GM23338 (cell line): ENCODE measurements at regions not wholly inside any gene's neighbourhood (a gene's known extent, or its start where the extent isn't known, plus 50 kb on each side); places are given as distances from the start of the nearest gene placed in this dataset.

Experiments
- ATAC-seq: fragments of 200-7000 bp; cut with Tn5 transposase; 3 replicates; pipeline ENCODE4 v1.9.1; 2020
- DNase-seq: peaks from one replicate; pipeline ENCODE4 v3.0.0-alpha.2; 2015; ENCODE audit warnings: low spot score
- H2AFZ ChIP-seq: fragments of 200-600 bp; sonication (generic); 2 replicates; pipeline ENCODE4 v1.8.0; 2016; ENCODE audit warnings: antibody characterized with exemption, mild to moderate bottlenecking, moderate library complexity
- H3F3A ChIP-seq: fragments of 200-600 bp; sonication (generic); replicated peaks from 2 replicates; pipeline ENCODE4 v1.8.0; 2017; ENCODE audit warnings: antibody characterized with exemption, mixed run types, low read depth
- H3K27ac ChIP-seq: fragments of 200-600 bp; sonication (generic); 2 replicates; pipeline ENCODE4 v1.6.1; 2016; ENCODE audit warnings: low read depth
- H3K27me3 ChIP-seq: fragments of 200-600 bp; sonication (generic); 2 replicates; pipeline ENCODE4 v1.8.0; 2016; ENCODE audit warnings: mild to moderate bottlenecking, mixed run types, moderate library complexity; ENCODE audit not compliant: insufficient read depth
- H3K36me3 ChIP-seq: fragments of 200-600 bp; sonication (generic); 2 replicates; pipeline ENCODE4 v1.8.0; 2016; ENCODE audit warnings: mild to moderate bottlenecking; ENCODE audit not compliant: insufficient read depth
- H3K4me1 ChIP-seq: fragments of 200-600 bp; sonication (generic); 2 replicates; pipeline ENCODE4 v1.8.0; 2016; ENCODE audit warnings: mild to moderate bottlenecking, moderate library complexity; ENCODE audit not compliant: insufficient read depth
- H3K4me2 ChIP-seq: fragments of 200-600 bp; sonication (generic); 2 replicates; pipeline ENCODE4 v1.7.1; 2017; ENCODE audit warnings: mixed run types
- H3K4me3 ChIP-seq: fragments of 200-600 bp; sonication (generic); 2 replicates; pipeline ENCODE4 v1.6.1; 2016; ENCODE audit warnings: mixed run types
- H3K79me2 ChIP-seq: fragments of 200-600 bp; sonication (generic); replicated peaks from 2 replicates; pipeline ENCODE4 v1.8.0; 2017; ENCODE audit warnings: mild to moderate bottlenecking; ENCODE audit not compliant: insufficient read depth
- H3K9me2 ChIP-seq: fragments of 200-600 bp; sonication (generic); 2 replicates; pipeline ENCODE4 v1.8.0; 2017; ENCODE audit not compliant: insufficient read depth
- H4K20me1 ChIP-seq: fragments of 200-600 bp; sonication (generic); replicated peaks from 2 replicates; pipeline ENCODE4 v1.8.0; 2017; ENCODE audit warnings: mild to moderate bottlenecking; ENCODE audit not compliant: insufficient read depth
- H3K27ac Mint-ChIP-seq: 2 replicates; pipeline ENCODE4 v1.8.0; 2020; ENCODE audit warnings: inconsistent platforms, mild to moderate bottlenecking, moderate library complexity, mixed read lengths
- H3K27me3 Mint-ChIP-seq: 3 replicates; pipeline ENCODE4 v1.8.0; 2022; ENCODE audit warnings: low read depth, mild to moderate bottlenecking, moderate library complexity, mixed read lengths, inconsistent platforms; ENCODE audit not compliant: insufficient read depth, poor library complexity
- H3K36me3 Mint-ChIP-seq: 3 replicates; pipeline ENCODE4 v1.8.0; 2021; ENCODE audit warnings: low read depth, mild to moderate bottlenecking, inconsistent platforms, moderate library complexity, mixed read lengths
- H3K4me1 Mint-ChIP-seq: 3 replicates; pipeline ENCODE4 v1.8.0; 2020; ENCODE audit warnings: mild to moderate bottlenecking, inconsistent platforms, mixed read lengths
- H3K4me3 Mint-ChIP-seq: 3 replicates; pipeline ENCODE4 v1.8.0; 2021; ENCODE audit warnings: moderate library complexity, mild to moderate bottlenecking, inconsistent platforms, mixed read lengths
- H3K9me3 Mint-ChIP-seq: 3 replicates; pipeline ENCODE4 v1.8.0; 2020; ENCODE audit warnings: moderate library complexity, mild to moderate bottlenecking, inconsistent platforms, mixed read lengths
- CREB1 ChIP-seq: fragments of 250-450 bp; sonication (Bioruptor Pico); IDR thresholded peaks from 2 replicates; pipeline ENCODE4 v1.5.0; 2020; ENCODE audit warnings: low read depth, mild to moderate bottlenecking, moderate library complexity
- EZH2 ChIP-seq: fragments of 200-600 bp; sonication (generic); IDR thresholded peaks from one replicate; pipeline ENCODE4 v1.8.0; 2017; ENCODE audit warnings: antibody characterized with exemption, mild to moderate bottlenecking, low read depth; ENCODE audit not compliant: unreplicated experiment
- EZH2phosphoT487 ChIP-seq: fragments of 200-600 bp; sonication (generic); IDR thresholded peaks from one replicate; pipeline ENCODE4 v1.8.1; 2018; ENCODE audit warnings: antibody characterized with exemption; ENCODE audit not compliant: unreplicated experiment
- JUNB ChIP-seq: IDR thresholded peaks from one replicate; pipeline ENCODE4 v1.6.1; 2016; ENCODE audit warnings: antibody characterized with exemption; ENCODE audit not compliant: unreplicated experiment
- NANOG ChIP-seq: IDR thresholded peaks from 2 replicates; pipeline ENCODE4 v1.6.1; 2016; ENCODE audit warnings: antibody characterized with exemption, borderline replicate concordance
- POLR2AphosphoS5 ChIP-seq: IDR thresholded peaks from 2 replicates; pipeline ENCODE4 v1.6.1; 2016; ENCODE audit warnings: antibody characterized with exemption, low read depth
- STAT1 ChIP-seq: IDR thresholded peaks from one replicate; pipeline ENCODE4 v1.6.1; 2016; ENCODE audit warnings: antibody characterized with exemption; ENCODE audit not compliant: unreplicated experiment
- ZNF114 ChIP-seq: fragments of 250-450 bp; sonication (Bioruptor Pico); IDR thresholded peaks from 2 replicates; pipeline ENCODE4 v1.5.0; 2020; ENCODE audit warnings: mild to moderate bottlenecking, moderate library complexity
- ZNF331 ChIP-seq: fragments of 250-450 bp; sonication (Bioruptor Pico); IDR thresholded peaks from 2 replicates; pipeline ENCODE4 v1.5.0; 2020; ENCODE audit warnings: low read depth, mild to moderate bottlenecking, moderate library complexity
- TF ChIP-seq, protein P1 (sequence below): IDR thresholded peaks from one replicate; pipeline ENCODE4 v1.6.1; 2018; ENCODE audit warnings: antibody characterized with exemption; ENCODE audit not compliant: unreplicated experiment
- TF ChIP-seq, protein P2 (sequence below): fragments of 250-450 bp; sonication (Bioruptor Pico); IDR thresholded peaks from 2 replicates; pipeline ENCODE4 v1.5.0; 2020; ENCODE audit warnings: mild to moderate bottlenecking, moderate library complexity
- TF ChIP-seq, protein P3 (sequence below), 2 experiments: fragments of 200-600 bp in 1 of 2; sonication (generic) in 1 of 2; conservative IDR thresholded peaks; 2 replicates each; pipeline versions ENCODE4 v1.5.1 to v1.6.1; 2016 to 2017; ENCODE audit warnings: antibody characterized with exemption in 2 of 2, low read depth in 2 of 2, mild to moderate bottlenecking in 2 of 2, moderate library complexity in 1 of 2
- TF ChIP-seq, protein P4 (sequence below): IDR thresholded peaks from 2 replicates; pipeline ENCODE4 v1.6.1; 2016; ENCODE audit warnings: antibody characterized with exemption

DNA sequence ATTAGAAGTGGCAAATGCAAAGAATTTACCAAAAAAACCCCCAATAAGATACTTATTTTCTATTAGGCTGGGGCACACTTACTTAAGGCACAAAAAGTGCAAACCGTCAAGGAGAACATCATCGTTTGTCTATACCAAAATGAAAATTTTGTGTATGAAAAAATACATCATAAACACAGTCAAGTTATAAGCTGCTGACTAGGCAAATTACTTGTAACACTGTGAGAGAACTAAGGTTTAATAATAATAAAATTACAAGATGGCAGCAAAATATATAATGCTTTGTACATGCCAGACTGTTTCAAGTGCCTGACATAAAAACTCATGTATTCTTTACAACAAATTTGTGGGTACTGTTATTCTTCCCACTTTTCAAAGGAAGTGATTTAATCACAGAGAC lies 297.2 kb upstream of the CRBN start:
- Histone ChIP-seq H3K79me2 (no peaks in the 10 kb centered on the region), H3K4me1 (no peaks in the 10 kb centered on the region), H3F3A (no peaks in the 10 kb centered on the region), H3K27me3 (no peaks in the 10 kb centered on the region), H3K36me3 (no peaks in the 10 kb centered on the region), H3K4me3 (no peak overlapping the region), H3K9me2 (no peaks in the 10 kb centered on the region), H4K20me1 (no peaks in the 10 kb centered on the region), H3K27ac (no peak overlapping the region), H2AFZ (no peak overlapping the region), H3K4me2 (no peak overlapping the region)
- H3K9me3 Mint-ChIP-seq = peaks cover 71% of the 10 kb centered on the region
- H3K36me3 Mint-ChIP-seq = peaks cover 21% of the 10 kb centered on the region
- H3K4me3 Mint-ChIP-seq = no peak overlapping the region
- DNase-seq = no peak
- no peak for ATAC-seq
- no peaks in the 10 kb centered on the region for H3K4me1 Mint-ChIP-seq
- no peaks in the 10 kb centered on the region for H3K27me3 Mint-ChIP-seq
- no peak overlapping the region for H3K27ac Mint-ChIP-seq
- TF ChIP-seq EZH2phosphoT487 (no peak), POLR2AphosphoS5 (no peak), EZH2 (no peak), ZNF331 (CRISPR knock-in tag) (no peak), CREB1 (no peak), JUNB (no peak), STAT1 (no peak), NANOG (no peak), ZNF114 (no peak)
- TF ChIP-seq, protein P1, sequence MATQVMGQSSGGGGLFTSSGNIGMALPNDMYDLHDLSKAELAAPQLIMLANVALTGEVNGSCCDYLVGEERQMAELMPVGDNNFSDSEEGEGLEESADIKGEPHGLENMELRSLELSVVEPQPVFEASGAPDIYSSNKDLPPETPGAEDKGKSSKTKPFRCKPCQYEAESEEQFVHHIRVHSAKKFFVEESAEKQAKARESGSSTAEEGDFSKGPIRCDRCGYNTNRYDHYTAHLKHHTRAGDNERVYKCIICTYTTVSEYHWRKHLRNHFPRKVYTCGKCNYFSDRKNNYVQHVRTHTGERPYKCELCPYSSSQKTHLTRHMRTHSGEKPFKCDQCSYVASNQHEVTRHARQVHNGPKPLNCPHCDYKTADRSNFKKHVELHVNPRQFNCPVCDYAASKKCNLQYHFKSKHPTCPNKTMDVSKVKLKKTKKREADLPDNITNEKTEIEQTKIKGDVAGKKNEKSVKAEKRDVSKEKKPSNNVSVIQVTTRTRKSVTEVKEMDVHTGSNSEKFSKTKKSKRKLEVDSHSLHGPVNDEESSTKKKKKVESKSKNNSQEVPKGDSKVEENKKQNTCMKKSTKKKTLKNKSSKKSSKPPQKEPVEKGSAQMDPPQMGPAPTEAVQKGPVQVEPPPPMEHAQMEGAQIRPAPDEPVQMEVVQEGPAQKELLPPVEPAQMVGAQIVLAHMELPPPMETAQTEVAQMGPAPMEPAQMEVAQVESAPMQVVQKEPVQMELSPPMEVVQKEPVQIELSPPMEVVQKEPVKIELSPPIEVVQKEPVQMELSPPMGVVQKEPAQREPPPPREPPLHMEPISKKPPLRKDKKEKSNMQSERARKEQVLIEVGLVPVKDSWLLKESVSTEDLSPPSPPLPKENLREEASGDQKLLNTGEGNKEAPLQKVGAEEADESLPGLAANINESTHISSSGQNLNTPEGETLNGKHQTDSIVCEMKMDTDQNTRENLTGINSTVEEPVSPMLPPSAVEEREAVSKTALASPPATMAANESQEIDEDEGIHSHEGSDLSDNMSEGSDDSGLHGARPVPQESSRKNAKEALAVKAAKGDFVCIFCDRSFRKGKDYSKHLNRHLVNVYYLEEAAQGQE = no peak
- TF ChIP-seq, protein P2, sequence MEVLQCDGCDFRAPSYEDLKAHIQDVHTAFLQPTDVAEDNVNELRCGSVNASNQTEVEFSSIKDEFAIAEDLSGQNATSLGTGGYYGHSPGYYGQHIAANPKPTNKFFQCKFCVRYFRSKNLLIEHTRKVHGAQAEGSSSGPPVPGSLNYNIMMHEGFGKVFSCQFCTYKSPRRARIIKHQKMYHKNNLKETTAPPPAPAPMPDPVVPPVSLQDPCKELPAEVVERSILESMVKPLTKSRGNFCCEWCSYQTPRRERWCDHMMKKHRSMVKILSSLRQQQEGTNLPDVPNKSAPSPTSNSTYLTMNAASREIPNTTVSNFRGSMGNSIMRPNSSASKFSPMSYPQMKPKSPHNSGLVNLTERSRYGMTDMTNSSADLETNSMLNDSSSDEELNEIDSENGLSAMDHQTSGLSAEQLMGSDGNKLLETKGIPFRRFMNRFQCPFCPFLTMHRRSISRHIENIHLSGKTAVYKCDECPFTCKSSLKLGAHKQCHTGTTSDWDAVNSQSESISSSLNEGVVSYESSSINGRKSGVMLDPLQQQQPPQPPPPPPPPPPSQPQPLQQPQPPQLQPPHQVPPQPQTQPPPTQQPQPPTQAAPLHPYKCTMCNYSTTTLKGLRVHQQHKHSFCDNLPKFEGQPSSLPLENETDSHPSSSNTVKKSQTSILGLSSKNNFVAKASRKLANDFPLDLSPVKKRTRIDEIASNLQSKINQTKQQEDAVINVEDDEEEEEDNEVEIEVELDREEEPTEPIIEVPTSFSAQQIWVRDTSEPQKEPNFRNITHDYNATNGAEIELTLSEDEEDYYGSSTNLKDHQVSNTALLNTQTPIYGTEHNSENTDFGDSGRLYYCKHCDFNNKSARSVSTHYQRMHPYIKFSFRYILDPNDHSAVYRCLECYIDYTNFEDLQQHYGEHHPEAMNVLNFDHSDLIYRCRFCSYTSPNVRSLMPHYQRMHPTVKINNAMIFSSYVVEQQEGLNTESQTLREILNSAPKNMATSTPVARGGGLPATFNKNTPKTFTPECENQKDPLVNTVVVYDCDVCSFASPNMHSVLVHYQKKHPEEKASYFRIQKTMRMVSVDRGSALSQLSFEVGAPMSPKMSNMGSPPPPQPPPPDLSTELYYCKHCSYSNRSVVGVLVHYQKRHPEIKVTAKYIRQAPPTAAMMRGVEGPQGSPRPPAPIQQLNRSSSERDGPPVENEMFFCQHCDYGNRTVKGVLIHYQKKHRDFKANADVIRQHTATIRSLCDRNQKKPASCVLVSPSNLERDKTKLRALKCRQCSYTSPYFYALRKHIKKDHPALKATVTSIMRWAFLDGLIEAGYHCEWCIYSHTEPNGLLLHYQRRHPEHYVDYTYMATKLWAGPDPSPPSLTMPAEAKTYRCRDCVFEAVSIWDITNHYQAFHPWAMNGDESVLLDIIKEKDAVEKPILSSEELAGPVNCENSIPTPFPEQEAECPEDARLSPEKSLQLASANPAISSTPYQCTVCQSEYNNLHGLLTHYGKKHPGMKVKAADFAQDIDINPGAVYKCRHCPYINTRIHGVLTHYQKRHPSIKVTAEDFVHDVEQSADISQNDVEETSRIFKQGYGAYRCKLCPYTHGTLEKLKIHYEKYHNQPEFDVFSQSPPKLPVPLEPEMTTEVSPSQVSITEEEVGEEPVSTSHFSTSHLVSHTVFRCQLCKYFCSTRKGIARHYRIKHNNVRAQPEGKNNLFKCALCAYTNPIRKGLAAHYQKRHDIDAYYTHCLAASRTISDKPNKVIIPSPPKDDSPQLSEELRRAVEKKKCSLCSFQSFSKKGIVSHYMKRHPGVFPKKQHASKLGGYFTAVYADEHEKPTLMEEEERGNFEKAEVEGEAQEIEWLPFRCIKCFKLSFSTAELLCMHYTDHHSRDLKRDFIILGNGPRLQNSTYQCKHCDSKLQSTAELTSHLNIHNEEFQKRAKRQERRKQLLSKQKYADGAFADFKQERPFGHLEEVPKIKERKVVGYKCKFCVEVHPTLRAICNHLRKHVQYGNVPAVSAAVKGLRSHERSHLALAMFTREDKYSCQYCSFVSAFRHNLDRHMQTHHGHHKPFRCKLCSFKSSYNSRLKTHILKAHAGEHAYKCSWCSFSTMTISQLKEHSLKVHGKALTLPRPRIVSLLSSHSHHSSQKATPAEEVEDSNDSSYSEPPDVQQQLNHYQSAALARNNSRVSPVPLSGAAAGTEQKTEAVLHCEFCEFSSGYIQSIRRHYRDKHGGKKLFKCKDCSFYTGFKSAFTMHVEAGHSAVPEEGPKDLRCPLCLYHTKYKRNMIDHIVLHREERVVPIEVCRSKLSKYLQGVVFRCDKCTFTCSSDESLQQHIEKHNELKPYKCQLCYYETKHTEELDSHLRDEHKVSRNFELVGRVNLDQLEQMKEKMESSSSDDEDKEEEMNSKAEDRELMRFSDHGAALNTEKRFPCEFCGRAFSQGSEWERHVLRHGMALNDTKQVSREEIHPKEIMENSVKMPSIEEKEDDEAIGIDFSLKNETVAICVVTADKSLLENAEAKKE = no peak
- TF ChIP-seq, protein P3, sequence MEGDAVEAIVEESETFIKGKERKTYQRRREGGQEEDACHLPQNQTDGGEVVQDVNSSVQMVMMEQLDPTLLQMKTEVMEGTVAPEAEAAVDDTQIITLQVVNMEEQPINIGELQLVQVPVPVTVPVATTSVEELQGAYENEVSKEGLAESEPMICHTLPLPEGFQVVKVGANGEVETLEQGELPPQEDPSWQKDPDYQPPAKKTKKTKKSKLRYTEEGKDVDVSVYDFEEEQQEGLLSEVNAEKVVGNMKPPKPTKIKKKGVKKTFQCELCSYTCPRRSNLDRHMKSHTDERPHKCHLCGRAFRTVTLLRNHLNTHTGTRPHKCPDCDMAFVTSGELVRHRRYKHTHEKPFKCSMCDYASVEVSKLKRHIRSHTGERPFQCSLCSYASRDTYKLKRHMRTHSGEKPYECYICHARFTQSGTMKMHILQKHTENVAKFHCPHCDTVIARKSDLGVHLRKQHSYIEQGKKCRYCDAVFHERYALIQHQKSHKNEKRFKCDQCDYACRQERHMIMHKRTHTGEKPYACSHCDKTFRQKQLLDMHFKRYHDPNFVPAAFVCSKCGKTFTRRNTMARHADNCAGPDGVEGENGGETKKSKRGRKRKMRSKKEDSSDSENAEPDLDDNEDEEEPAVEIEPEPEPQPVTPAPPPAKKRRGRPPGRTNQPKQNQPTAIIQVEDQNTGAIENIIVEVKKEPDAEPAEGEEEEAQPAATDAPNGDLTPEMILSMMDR (conservative IDR thresholded peaks at IDR 0.05; ENCODE audit: low read depth in 2 of 2) = no peak
- TF ChIP-seq, protein P4, sequence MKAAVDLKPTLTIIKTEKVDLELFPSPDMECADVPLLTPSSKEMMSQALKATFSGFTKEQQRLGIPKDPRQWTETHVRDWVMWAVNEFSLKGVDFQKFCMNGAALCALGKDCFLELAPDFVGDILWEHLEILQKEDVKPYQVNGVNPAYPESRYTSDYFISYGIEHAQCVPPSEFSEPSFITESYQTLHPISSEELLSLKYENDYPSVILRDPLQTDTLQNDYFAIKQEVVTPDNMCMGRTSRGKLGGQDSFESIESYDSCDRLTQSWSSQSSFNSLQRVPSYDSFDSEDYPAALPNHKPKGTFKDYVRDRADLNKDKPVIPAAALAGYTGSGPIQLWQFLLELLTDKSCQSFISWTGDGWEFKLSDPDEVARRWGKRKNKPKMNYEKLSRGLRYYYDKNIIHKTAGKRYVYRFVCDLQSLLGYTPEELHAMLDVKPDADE = no peak
